ENCODE measurements at regions not wholly inside any gene's neighbourhood (a gene's known extent, or its start where the extent isn't known, plus 50 kb on each side); places are given as distances from the start of the nearest gene placed in this dataset.

- TF ChIP-seq CTCF (IDR thresholded peaks at IDR 0.05; ENCODE audit: insufficient read depth, low read length, poor library complexity, severe bottlenecking), result no peak
- H3K27me3 ChIP-seq (replicated peaks; ENCODE audit: control insufficient read depth, insufficient read depth, low read length), result no peaks in the 10 kb centered on the region
- no peak overlapping the region for H3K4me3 ChIP-seq (replicated peaks; ENCODE audit: low read depth, low read length)
- no peaks in the 10 kb centered on the region for H3K36me3 ChIP-seq (ENCODE audit: control insufficient read depth, insufficient read depth, low read length)
- DNase-seq (ENCODE audit: extremely low read depth, insufficient read length), result no peak
Measured at GRCh38 chr7:86937363-86937878, 122.0 kb downstream of the ELAPOR2 start.

- Histone ChIP-seq H3K4me3 (replicated peaks; ENCODE audit: low read depth, low read length) (no peak overlapping the region), H3K36me3 (ENCODE audit: control insufficient read depth, insufficient read depth, low read length) (no peaks in the 10 kb centered on the region), H3K27me3 (replicated peaks; ENCODE audit: control insufficient read depth, insufficient read depth, low read length) (no peaks in the 10 kb centered on the region)
- TF ChIP-seq CTCF (IDR thresholded peaks at IDR 0.05; ENCODE audit: insufficient read depth, low read length, poor library complexity, severe bottlenecking), result no peak
- no peak for DNase-seq (ENCODE audit: extremely low read depth, insufficient read length)
Measured at GRCh38 chr7:86933295-86933845, 126.1 kb downstream of the ELAPOR2 start.

GRCh38 chr7:86932038-86932512, 127.4 kb downstream of the ELAPOR2 start:
- H3K4me3 ChIP-seq (replicated peaks; ENCODE audit: low read depth, low read length), result no peak overlapping the region
- no peak for DNase-seq (ENCODE audit: extremely low read depth, insufficient read length)
- no peaks in the 10 kb centered on the region for H3K27me3 ChIP-seq (replicated peaks; ENCODE audit: control insufficient read depth, insufficient read depth, low read length)
- no peaks in the 10 kb centered on the region for H3K36me3 ChIP-seq (ENCODE audit: control insufficient read depth, insufficient read depth, low read length)
- no peak for TF ChIP-seq CTCF (IDR thresholded peaks at IDR 0.05; ENCODE audit: insufficient read depth, low read length, poor library complexity, severe bottlenecking)

- Histone ChIP-seq H3K4me3 (replicated peaks; ENCODE audit: low read depth, low read length) (no peak overlapping the region), H3K27me3 (replicated peaks; ENCODE audit: control insufficient read depth, insufficient read depth, low read length) (no peaks in the 10 kb centered on the region), H3K36me3 (ENCODE audit: control insufficient read depth, insufficient read depth, low read length) (no peaks in the 10 kb centered on the region)
- TF ChIP-seq CTCF (IDR thresholded peaks at IDR 0.05; ENCODE audit: insufficient read depth, low read length, poor library complexity, severe bottlenecking), result no peak
- DNase-seq (ENCODE audit: extremely low read depth, insufficient read length), result no peak
Measured at GRCh38 chr7:86931439-86931838, 128.0 kb downstream of the ELAPOR2 start.

- TF ChIP-seq CTCF (IDR thresholded peaks at IDR 0.05; ENCODE audit: insufficient read depth, low read length, poor library complexity, severe bottlenecking), result no peak
- Histone ChIP-seq H3K4me3 (replicated peaks; ENCODE audit: low read depth, low read length) (no peak overlapping the region), H3K27me3 (replicated peaks; ENCODE audit: control insufficient read depth, insufficient read depth, low read length) (no peaks in the 10 kb centered on the region), H3K36me3 (ENCODE audit: control insufficient read depth, insufficient read depth, low read length) (no peaks in the 10 kb centered on the region)
- DNase-seq (ENCODE audit: extremely low read depth, insufficient read length), result no peak
Measured at GRCh38 chr7:86930554-86931307, 128.7 kb downstream of the ELAPOR2 start.

All from GM06990 (cell line).